Neural progenitor cell (in vitro differentiated cells): ENCODE measurements at regions not wholly inside any gene's neighbourhood (a gene's known extent, or its start where the extent isn't known, plus 50 kb on each side); places are given as distances from the start of the nearest gene placed in this dataset.

Source experiments
- CTCF ChIP-seq: fragments of 200-600 bp; sonication (generic); IDR thresholded peaks from 2 replicates; pipeline ENCODE4 v1.5.1; 2017; ENCODE audit warnings: antibody characterized with exemption, mild to moderate bottlenecking
- EZH2 ChIP-seq: fragments of 200-600 bp; sonication (generic); IDR thresholded peaks from 2 replicates; pipeline ENCODE4 v1.6.1; 2017; ENCODE audit warnings: antibody characterized with exemption, mild to moderate bottlenecking, moderate library complexity

GRCh38 chr5:32522429-32523143, 62.8 kb upstream of the SUB1 start:
- TF ChIP-seq CTCF (no peak), EZH2 (no peak)
